ENCODE measurements at regions not wholly inside any gene's neighbourhood (a gene's known extent, or its start where the extent isn't known, plus 50 kb on each side); places are given as distances from the start of the nearest gene placed in this dataset.
"Not testable (repeated sequence)": the region's sequence is repeated elsewhere in the genome, so short reads cannot be mapped to it uniquely, and the experiment has no call there.

DNA sequence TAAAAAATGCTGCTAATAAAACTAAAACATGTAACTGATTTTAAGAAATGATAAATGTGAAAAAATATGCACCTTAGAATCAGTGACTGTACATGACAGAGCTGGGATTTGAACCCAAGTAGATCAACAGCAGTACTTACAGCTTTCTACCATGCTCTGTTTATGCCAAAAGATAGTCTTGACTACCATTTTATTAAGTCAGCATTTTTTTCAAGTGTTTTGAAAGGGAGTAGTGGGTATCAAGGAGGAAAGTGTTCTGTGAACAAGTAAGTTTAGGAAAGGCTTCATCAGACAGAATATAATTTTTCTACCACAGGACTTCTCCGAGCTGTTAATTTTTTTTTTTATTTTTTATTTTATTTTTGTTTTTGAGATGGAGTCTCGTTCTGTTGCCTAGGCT is 180.4 kb upstream of the GLRA1 start:
- no peak for DNase-seq

DNA sequence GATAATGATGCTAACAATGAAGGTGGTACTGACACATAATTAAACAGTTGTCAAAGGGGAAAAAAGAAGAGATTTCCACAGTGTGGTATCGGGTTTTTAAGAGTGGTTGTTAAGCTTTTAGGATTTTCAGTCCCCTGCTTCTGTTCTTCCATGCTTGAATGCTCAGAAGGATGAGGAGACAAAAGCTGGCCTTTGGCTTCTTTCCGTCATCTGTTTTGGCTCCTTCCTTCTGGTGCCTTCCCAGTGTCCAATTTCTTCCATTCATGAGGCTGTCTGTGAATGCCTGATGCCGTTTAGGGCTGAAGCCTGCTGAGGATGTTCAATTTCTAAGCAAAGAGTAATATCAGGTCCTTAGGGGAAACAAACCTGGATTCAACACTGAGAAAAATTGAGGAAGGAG is 179.6 kb upstream of the GLRA1 start:
- DNase-seq = no peak

DNA sequence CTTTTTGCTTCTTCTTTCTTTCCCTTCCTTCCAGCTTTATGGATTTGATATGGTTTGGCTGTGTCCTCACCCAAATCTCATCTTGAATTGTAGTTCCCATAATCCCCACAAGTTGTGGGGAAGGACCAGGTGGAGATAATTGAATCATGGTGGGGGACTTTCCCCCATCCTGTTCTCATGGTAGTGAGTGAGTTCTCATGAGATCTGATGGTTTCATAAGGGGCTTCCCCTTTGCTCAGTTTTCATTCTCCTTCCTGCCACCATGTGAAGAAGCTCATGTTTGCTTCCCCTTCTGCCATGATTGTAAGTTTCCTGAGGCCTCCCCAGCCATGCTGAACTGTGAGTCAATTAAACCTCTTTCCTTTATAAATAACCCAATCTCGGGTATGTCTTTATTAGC is 178.3 kb upstream of the GLRA1 start:
- DNase-seq = not testable (repeated sequence)

DNA sequence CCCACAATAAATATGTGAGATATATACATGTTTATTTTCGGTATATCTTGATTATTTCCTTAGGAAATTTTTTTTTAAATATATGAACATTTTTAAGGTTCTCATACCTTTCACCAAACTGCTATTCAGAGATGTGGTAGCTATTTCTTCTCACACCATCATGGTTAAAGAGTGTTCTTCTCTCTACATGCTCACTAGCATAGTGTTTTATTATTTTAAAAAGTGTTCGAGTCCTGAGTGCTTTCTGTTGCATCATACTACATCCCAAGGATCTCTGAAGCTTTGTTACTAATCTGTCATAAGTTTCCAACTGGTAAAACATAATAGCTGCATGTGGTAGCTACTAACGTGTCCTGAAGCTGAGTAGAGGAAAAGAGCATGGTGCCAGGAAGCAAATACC is 177.4 kb upstream of the GLRA1 start:
- DNase-seq = no peak

DNA sequence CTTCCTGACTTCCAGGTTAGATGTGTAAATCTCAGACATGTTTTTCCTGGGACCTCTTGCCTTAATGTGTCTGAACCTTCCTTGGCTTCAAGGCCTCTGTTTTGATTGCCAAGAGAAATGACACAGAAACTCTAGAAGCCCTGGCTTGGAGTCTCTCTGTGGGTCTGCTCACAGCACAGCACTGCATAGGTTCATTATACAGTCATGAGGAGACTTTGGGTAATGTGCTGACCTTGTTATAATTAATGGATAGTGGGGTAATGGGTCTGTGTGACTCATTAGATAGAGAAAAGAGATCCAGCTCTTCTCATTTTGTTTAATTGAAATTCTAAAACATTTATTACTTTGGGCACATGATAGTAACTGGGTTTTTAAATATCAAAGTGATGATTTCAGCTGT is 175.8 kb upstream of the GLRA1 start:
- DNase-seq = no peak

DNA sequence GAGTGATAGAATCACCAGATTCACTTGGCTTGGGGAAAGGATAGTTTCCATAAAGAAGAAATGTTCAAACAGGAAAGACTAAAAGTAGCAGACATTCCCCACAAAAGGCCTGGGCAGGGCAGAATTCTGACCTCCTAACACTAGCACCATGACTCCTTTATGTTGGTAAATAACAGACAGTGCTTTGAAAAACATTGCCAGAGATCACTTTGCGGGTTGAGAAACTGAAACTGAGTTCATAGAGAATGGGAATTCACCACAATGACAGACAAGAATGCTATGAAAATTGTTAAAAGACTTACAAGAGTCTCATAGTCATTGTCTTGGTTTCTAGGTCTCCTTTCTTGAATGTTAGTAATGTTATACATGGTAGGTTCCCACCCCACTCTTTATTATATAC is 172.5 kb upstream of the GLRA1 start:
- no peak for DNase-seq

DNA sequence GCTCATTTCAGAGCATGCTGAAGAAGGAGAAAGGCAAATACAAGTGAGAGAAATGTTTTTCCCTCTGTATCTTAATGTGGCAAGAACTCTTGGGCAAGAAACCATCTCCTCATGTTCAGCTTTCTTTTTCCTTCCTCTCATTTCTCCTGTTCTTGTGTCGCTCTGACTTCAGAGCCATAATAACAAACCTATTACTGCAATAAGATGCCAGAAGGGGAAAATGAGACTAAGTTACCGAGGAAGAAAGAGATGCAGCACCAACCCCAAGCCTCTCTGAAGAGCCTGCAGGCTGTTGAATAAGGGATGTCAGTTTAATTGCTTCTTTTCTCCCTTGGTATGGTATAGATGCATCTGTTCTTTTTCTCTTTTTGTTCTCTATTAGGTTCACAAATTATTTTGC is 170.1 kb upstream of the GLRA1 start:
- no peak for DNase-seq

DNA sequence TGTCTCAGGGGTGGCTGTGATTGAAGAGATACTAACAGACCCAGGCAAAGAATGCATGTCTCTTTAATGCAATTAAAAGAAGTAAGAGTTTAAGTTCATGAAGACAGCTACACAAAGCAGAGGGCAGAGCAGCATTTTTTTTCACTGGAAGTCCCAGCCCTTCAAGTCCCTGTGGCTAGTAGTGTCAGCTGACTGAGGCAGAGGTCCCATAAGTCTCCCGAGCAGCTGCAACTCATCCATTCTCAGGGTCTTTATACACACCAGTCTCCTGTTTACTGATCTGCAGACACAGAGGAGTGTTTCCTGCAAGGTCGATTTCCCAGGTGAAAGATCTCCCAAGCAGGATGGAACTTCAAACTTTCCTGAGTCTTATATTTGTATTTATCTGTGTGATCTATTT is 169.4 kb upstream of the GLRA1 start:
- no peak for DNase-seq

DNA sequence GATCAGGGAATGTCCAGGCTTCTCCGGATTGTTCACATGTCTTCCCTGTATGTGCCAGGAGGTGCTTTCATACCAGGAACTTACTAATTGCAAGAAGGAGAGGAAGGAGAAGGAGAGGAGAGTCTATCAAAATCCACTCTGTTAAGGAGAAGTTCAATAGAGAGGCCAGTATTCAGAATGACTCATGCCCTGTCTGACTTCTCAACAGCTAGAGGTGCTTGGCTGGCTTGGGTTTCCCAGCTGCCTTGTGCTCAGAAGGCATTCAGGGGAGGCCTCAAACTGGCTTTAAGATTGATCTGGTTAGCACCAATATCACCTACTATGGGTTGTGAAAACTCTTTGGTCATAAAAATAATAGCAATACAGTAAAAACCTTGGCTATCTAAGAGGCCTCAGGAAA is 167.9 kb upstream of the GLRA1 start:
- DNase-seq = no peak

DNA sequence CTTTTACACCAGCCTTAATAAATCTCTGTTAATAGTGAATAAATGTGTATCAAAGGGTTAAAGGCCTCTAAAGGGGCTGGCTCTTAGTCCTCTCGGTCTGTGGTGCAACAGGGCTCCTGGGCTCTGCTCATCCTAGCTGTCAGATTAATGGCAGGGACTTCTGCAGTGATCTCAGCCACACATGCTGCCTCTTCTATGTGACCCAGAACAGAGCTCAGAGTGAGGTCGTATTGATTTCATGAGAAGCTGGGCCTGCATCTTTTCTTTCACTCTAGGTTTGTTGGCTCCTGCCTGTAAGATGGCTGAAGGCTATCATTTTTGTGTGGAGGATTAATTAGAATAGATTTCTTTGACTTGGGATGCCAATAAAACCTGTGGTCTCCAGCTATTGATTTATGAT is 165.0 kb upstream of the GLRA1 start:
- DNase-seq = no peak

DNA sequence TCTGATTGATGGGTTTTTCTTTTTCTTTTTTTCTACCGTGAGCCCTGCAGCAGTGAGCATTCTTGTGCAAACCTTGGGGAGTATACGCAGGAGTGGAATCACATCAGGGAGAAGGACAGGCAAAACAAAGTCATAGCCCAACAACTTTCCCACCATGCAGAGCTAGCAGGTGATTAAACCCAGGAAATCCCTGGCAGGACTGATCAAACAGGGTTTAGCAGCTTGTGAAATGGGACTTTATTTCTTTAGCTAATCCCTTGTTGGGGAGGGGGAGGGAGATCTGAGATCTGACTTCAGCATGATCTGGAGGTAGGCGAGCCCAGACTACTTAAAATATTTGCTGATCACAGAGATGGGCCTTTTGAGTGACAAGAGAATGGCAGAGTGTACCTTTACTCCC is 162.0 kb upstream of the GLRA1 start:
- no peak for DNase-seq

DNA sequence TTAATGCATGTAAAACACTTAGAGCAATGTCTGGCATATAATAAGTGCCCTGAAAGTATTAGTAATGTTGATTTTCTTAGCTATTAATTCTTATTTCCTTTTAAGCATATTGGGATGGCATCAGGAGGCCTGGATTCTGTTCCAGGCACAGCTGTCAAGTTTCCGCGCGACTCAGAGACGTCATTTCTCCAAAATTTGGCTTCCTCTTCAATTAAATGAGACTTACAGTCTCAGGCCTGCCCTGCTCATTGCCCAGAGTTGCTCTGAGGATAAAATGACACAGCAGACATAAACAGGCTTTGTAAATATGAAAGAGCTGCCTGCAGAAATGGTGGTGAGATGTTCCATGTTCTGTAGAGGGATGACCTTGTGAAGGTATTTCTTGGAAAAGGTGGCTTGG is 159.8 kb upstream of the GLRA1 start:
- DNase-seq = no peak

DNA sequence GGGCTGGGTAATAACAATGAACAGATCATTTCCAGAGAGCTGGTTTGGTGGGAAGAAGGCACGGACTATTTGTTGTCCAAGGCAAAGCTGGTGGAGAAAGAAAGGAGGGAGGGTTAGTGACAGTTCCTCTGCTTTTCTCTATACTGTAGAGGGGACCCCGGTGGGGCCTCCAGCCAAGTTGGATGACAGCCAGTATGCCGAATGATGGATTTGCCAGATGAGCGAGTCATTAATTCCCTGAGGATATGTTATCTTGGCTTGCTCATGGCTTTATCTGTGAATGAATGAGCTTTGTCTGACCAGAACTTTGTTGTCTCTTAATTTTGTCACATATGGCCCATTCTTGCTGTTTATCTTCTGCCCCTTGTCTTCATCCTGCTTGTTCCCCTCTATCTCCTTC is 158.6 kb upstream of the GLRA1 start:
- no peak for DNase-seq

DNA sequence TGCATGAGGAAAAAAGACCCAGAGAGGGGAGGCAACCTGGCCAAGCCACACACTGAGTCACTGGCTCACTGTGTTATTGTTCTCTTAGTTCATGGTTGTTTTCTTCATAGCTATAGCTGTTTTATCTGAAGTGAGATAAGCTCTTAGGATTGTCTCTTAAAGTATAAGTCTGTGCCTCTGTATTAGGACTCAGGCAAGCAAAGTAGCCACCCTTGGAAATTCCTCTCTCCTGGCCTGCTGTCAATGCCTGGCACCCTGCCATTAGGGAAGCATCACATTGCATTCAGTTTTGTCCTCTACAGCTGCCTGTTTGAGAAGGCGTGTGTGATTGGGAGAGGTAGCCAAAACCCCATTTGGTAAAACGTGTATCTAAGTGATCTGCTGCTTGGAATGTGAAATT is 147.4 kb upstream of the GLRA1 start:
- DNase-seq = peak; percentile 43

DNA sequence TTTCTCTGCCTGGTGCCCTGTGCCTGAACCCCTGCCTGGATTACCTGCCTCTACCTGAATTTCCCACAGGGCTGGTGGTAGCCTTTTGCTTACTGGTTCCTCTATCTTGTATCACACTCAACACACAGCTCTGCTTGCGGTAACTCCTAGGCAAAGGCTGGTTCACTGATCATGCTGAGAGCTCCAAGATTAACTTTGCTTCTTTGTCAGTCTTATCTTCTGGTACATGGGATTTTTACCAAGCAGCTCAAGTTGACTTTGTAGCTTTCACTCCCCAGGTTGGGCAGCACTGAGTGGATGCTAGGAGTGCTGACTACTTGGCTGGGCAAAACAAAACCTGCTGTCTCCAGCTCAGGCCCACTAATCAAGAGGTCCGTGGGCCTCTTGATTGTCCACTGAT is 145.9 kb upstream of the GLRA1 start:
- no peak for DNase-seq

DNA sequence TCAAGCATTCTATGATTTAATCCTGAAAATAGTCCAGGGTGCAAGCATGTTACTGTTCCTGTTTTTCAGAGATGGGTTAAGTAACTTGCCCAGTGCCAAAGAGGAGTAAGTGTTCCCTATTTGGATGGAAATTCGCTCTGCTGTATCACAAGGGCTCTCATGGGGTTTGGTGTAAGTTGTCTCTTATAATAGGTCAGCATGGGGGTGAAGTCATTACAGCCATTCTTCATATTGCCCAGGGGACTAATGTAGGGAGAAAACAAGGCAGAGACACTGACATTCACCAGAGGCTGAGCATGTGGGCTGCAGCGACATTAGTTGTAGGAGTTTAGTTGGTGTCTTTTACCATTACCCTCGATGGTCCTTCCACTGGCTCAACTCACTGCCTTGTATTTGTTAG is 142.1 kb upstream of the GLRA1 start:
- no peak for DNase-seq

DNA sequence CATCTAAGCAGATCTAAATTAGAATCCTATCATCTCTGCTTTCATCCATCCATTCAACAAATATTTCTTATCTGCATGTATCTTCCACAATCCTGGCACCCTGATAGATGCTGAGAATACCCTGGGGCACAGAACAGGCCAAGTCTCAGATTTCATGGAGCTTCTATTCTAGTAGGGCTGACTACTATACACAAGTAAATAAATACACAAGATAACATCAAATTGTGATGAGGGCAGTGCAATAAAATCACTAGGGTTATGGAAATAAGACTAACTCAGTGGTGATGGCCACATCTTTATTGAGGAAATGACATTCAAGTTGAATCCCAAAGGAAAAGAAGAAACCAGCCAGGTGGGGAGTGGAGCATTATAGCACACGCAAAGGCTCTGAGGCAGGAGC is 138.4 kb upstream of the GLRA1 start:
- DNase-seq = no peak

DNA sequence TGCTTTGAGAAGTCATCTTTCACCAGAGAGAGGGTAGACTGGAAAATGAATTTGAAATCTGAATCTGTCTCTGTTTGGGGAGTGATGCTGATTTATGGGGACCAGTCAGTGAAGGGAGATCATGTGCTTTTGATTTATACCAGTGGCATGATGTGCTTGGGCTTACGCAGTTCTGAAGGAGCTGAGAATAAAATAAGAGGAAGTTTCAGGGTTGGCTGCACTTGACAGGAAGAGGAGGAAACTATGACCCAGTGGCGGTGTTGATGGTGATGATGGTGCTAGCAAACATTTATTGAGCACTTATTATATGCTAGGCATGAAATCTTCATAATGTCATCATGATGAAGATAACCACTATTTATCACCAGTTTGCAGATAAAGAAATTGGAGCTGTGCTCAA is 136.4 kb upstream of the GLRA1 start:
- no peak for DNase-seq

DNA sequence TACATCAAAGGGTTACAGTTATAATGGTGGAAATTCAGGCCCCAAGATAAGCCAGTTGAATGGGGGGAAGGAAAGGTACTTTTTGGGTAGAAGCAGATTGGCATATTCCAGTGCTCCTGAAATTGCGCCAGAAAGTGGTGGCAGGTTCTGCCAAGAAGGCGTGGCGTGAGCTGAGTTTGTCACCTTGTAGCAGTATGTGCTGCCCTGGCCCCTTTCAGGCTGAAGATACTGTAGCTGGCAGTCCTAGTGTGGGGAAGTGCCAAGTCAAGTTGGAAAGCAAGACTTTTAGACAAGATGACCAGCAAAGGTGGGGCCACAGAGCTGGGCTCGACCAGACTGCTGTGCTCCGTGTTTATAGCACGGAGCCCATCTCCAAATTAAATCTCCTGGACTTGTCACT is 133.6 kb upstream of the GLRA1 start:
- no peak for DNase-seq

DNA sequence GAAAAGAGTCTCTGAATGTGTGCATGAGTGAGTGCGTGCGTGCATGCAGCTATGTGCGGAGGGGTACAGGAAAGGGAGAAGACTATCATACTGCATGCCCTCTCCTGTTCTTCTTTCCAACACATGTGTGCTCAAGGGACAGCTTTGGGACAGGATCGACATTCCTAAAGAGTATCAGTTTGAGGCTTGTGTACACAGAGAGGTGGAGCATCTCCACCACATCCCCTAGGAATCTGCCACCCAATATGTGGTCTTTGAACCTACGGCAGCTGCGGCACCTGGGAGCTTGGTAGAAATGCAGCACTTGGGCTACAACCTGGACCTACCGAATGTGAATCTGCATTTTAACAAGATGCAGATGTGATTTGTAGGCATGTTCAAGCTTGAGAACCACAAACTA is 132.3 kb upstream of the GLRA1 start:
- DNase-seq = no peak

DNA sequence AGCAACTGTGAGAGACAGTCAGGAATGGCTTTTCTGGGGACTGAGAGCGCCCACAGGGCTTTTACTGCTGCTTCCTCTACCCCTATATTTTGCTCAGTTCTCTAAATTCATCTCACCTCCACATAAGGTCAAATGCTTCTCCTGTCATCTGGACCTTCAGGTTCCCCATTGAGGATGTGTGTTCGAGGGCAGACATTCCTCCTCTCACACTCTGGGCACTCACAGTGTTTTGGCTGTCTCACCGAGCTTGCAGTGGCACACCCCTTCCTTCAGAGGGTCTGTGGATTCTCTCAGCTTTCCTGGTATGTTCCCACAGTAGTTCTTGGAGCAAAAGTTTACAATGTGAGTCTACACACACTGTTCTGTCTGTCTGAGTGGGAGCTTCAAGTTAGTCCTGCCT is 127.8 kb upstream of the GLRA1 start:
- no peak for DNase-seq

DNA sequence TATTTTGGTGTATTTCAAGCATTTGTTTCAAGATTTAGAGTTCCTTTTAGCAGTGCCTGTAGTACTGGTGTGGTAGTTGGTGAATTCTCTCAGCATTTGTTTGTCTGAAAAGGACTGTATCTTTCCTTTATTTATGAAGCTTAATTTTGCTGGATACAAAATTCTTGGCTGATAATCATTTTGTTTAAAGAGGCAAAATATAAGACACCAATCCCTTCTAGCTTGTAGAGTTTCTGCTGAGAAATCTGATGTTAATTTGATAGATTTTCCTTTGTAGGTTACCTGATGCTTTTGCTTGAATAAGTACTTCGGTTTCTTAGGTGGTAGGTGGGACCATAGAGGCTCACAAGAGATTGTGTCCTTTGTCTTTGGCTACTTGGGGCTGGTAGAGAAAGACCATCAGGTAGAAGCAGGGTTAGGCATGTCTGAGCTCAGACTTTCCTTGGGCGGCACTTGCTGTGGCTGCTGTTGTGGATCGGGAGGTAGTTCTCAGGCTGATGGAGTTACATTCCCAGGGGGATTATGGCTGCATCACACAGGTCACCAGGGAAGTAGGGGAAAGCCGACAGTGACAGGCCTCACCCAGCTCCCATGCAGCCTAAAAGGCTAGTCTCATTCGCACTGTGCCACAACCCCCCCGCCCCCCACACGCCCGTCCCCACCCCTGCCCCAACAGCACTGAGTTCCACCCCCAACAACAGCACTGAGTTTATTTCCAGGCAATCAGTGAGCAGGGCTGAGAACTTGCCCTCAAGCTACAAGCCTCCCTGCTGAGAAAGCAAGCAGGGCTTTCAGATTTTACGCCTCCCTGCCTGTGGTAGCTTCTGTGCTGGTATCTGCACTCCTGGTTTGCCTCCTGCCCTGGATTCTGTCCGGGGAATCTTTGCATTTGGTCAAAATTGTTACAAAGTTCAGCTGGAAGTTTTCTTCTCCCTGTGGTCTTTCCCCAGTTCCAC is 127.1 kb upstream of the GLRA1 start:
- no peak for DNase-seq

DNA sequence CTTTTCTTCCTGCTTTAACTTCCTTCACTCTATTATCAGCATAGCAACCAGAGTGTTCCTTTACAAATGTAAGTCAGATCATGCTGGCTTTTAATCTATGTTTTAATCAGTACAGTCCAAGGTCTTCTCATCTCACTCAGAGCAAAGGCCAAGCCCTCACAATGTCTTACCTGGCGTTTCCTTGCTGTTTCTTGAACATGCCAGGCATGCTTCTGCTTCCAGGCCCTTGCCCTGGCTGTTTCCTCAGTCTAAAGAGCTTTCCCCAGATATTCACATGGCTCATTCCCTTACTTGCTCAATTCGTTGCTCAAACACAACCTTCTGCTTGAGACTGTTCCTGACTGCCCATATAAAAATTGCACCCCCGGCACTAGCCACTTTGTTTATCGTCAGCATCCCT is 121.7 kb upstream of the GLRA1 start:
- no peak for DNase-seq

DNA sequence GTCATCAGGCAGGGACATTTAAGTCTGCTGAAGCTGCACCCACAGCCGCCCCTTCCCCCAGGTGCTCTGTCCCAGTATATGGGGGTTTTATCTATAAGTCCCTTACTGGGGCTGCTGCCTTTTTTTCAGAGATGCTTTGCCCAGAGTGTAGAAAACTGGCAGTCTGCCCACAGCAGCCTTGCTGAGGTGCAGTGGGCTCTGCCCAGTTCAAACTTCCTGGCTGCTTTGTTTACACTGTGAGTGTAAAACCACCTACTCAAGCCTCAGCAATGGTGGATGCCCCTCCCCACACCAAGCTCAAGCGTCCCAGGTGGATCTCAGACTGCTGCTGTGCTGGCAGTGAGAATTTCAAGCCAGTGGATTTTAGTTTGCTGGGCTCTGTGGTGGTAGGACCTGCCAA is 114.2 kb upstream of the GLRA1 start:
- DNase-seq = not testable (repeated sequence)

DNA sequence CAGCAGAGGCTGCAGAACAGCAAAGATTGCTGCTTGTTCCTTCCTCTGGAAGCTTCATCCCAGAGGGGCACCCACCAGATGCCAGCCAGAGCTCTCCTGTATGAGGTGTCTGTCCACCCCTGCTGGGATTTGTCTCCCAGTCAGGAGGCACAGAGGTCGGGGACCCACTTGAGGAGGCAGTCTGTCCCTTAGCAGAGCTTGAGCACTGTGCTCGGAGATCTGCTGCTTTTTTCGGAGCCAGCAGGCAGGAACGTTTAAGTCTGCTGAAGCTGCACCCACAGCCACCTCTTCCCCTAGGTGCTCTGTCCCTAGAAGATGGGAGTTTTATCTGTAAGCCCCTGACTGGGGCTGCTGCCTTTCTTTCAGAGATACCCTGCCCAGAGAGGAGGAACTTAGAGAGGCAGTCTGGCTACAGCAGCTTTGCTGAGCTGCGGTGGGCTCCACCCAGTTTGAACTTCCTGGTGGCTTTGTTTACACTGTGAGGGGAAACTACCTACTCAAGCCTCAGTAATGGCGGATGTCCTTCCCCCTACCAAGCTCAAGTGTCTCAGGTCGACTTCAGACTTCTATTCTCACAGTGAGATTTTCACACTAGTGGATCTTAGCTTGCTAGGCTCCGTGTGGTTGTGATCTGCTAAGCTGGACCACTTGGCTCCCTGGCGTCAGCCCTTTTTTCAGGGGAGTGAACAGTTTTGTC is 101.8 kb upstream of the GLRA1 start:
- DNase-seq = not testable (repeated sequence)
